ENCODE measurements at regions not wholly inside any gene's neighbourhood (a gene's known extent, or its start where the extent isn't known, plus 50 kb on each side); places are given as distances from the start of the nearest gene placed in this dataset.
"Not testable (repeated sequence)": the region's sequence is repeated elsewhere in the genome, so short reads cannot be mapped to it uniquely, and the experiment has no call there.

DNA sequence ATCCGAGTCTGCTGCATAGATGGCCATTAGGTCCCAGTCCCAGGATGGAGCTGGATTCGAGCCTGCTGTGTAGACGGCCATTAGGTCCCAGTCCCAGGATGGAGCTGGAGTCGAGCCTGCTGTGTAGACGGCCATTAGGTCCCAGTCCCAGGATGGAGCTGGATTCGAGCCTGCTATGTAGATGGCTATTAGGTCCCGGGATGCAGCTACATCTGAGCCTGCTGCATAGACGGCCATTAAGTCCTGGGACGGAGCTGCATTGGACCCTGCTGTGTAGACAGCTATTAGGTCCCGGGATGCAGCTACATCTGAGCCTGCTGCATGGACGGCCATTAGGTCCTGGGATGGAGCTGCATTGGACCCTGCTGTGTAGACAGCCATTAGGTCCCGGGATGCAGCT, 112.2 kb upstream of the PPP2R3B start:
- not testable (repeated sequence) for H3K4me3 ChIP-seq (ENCODE audit: low read depth in 1 of 3, low read length in 3 of 3); H3K27ac ChIP-seq (ENCODE audit: low read depth in 1 of 3, low read length in 2 of 3); H3K27me3 ChIP-seq (ENCODE audit: control insufficient read depth in 3 of 3, insufficient read depth in 3 of 3, low read length in 3 of 3); H3K9me3 ChIP-seq (ENCODE audit: control insufficient read depth in 2 of 2, insufficient read depth in 1 of 2, low read depth in 1 of 2, low read length in 1 of 2); FAIRE-seq; DNase-seq; H3K4me1 ChIP-seq (ENCODE audit: control insufficient read depth in 3 of 3, insufficient read depth in 2 of 3, low read depth in 1 of 3, low read length in 2 of 3); H3K36me3 ChIP-seq (ENCODE audit: control insufficient read depth in 3 of 3, insufficient read depth in 2 of 3, low read depth in 1 of 3, low read length in 3 of 3)
- WGBS, 3 donors: 70 to 78% (median 73%) methylated on average over 12 of the region's 12 CpGs

- no peaks in the 10 kb centered on the region for H3K4me1 ChIP-seq (ENCODE audit: control insufficient read depth in 3 of 3, insufficient read depth in 2 of 3, low read depth in 1 of 3, low read length in 2 of 3)
- DNase-seq: no peak
- no peaks in the 10 kb centered on the region for H3K36me3 ChIP-seq (ENCODE audit: control insufficient read depth in 3 of 3, insufficient read depth in 2 of 3, low read depth in 1 of 3, low read length in 3 of 3)
- H3K27ac ChIP-seq (ENCODE audit: low read depth in 1 of 3, low read length in 2 of 3): no peak overlapping the region
- FAIRE-seq: no peak
- peaks cover 0 to 3% of the 10 kb centered on the region in 2 donors for H3K9me3 ChIP-seq (ENCODE audit: control insufficient read depth in 2 of 2, insufficient read depth in 1 of 2, low read depth in 1 of 2, low read length in 1 of 2)
- peaks cover 0 to 9% (median 4%) of the 10 kb centered on the region in 3 donors for H3K27me3 ChIP-seq (ENCODE audit: control insufficient read depth in 3 of 3, insufficient read depth in 3 of 3, low read length in 3 of 3)
- no peak overlapping the region for H3K4me3 ChIP-seq (ENCODE audit: low read depth in 1 of 3, low read length in 3 of 3)
- 6 to 21% (median 14%) methylated on average over 21 of the region's 21 CpGs for WGBS, 3 donors
Observed at GRCh38 chrX:499870-500364, 113.2 kb upstream of the PPP2R3B start.

GRCh38 chrX:500481-501010, 113.8 kb upstream of the PPP2R3B start:
- H3K27me3 ChIP-seq (ENCODE audit: control insufficient read depth in 3 of 3, insufficient read depth in 3 of 3, low read length in 3 of 3): peaks cover 0 to 9% (median 4%) of the 10 kb centered on the region in 3 donors
- no peaks in the 10 kb centered on the region for H3K4me1 ChIP-seq (ENCODE audit: control insufficient read depth in 3 of 3, insufficient read depth in 2 of 3, low read depth in 1 of 3, low read length in 2 of 3)
- peaks cover 0 to 3% of the 10 kb centered on the region in 2 donors for H3K9me3 ChIP-seq (ENCODE audit: control insufficient read depth in 2 of 2, insufficient read depth in 1 of 2, low read depth in 1 of 2, low read length in 1 of 2)
- no peak overlapping the region for H3K4me3 ChIP-seq (ENCODE audit: low read depth in 1 of 3, low read length in 3 of 3)
- no peak overlapping the region for H3K27ac ChIP-seq (ENCODE audit: low read depth in 1 of 3, low read length in 2 of 3)
- DNase-seq (no peak), FAIRE-seq (no peak)
- WGBS, 3 donors: 73 to 84% (median 78%) methylated on average over 31 of the region's 31 CpGs
- H3K36me3 ChIP-seq (ENCODE audit: control insufficient read depth in 3 of 3, insufficient read depth in 2 of 3, low read depth in 1 of 3, low read length in 3 of 3): no peaks in the 10 kb centered on the region

DNA sequence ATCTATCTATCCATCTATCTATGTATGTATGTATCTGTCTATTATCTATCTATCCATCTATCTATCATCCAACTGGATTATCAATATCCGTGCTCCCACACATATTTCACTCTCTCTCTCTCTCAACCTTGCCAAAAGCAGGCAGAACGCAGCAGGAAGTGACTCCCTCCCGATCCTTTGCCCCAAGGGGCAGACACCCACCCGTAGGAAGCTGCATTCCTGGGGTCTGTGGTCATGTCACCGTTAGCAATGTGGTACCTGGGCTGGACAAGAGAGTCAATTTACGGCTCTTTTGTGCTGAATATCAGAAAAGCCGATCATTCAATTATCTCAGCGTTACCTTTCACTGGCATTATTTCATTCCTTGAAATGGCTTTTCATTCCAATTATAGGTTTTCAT, 119.6 kb upstream of the PPP2R3B start:
- H3K36me3 ChIP-seq (ENCODE audit: control insufficient read depth in 3 of 3, insufficient read depth in 2 of 3, low read depth in 1 of 3, low read length in 3 of 3): no peaks in the 10 kb centered on the region
- no peak overlapping the region for H3K27ac ChIP-seq (ENCODE audit: low read depth in 1 of 3, low read length in 2 of 3)
- DNase-seq: no peak
- H3K9me3 ChIP-seq (ENCODE audit: control insufficient read depth in 2 of 2, insufficient read depth in 1 of 2, low read depth in 1 of 2, low read length in 1 of 2): no peaks in the 10 kb centered on the region
- 54 to 62% (median 58%) methylated on average over 8 of the region's 8 CpGs for whole genome bisulfite sequencing, 3 donors
- H3K4me3 ChIP-seq (ENCODE audit: low read depth in 1 of 3, low read length in 3 of 3): no peak overlapping the region
- no peaks in the 10 kb centered on the region for H3K4me1 ChIP-seq (ENCODE audit: control insufficient read depth in 3 of 3, insufficient read depth in 2 of 3, low read depth in 1 of 3, low read length in 2 of 3)
- no peak for FAIRE-seq
- H3K27me3 ChIP-seq (ENCODE audit: control insufficient read depth in 3 of 3, insufficient read depth in 3 of 3, low read length in 3 of 3): no peaks in the 10 kb centered on the region

DNA sequence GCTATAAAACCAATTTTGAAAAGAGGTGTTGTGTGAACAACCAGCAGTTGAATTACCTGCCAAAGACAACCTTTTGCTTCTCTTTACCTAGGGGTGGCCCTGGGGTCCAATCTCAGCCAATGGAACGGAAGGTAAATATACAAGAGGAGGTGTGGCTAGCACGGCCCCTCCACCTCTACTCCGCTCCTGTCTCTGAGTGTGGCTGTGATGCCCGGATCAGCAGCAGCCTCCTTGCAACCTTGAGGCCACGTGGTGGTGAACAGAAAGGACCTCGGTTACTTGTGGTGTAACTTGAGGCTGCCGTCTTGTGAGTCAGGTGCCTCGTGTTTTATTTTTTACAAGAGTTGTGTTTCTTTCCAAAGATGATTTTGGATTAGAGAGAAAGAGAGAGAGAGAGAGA, 121.5 kb upstream of the PPP2R3B start:
- no peaks in the 10 kb centered on the region for H3K4me1 ChIP-seq (ENCODE audit: control insufficient read depth in 3 of 3, insufficient read depth in 2 of 3, low read depth in 1 of 3, low read length in 2 of 3)
- no peak for DNase-seq
- FAIRE-seq: no peak
- H3K4me3 ChIP-seq (ENCODE audit: low read depth in 1 of 3, low read length in 3 of 3): no peak overlapping the region
- H3K27ac ChIP-seq (ENCODE audit: low read depth in 1 of 3, low read length in 2 of 3): no peak overlapping the region
- 80 to 88% (median 83%) methylated on average over 8 of the region's 8 CpGs for WGBS, 3 donors
- H3K9me3 ChIP-seq (ENCODE audit: control insufficient read depth in 2 of 2, insufficient read depth in 1 of 2, low read depth in 1 of 2, low read length in 1 of 2): no peaks in the 10 kb centered on the region
- H3K27me3 ChIP-seq (ENCODE audit: control insufficient read depth in 3 of 3, insufficient read depth in 3 of 3, low read length in 3 of 3): no peaks in the 10 kb centered on the region
- H3K36me3 ChIP-seq (ENCODE audit: control insufficient read depth in 3 of 3, insufficient read depth in 2 of 3, low read depth in 1 of 3, low read length in 3 of 3): no peaks in the 10 kb centered on the region

DNA sequence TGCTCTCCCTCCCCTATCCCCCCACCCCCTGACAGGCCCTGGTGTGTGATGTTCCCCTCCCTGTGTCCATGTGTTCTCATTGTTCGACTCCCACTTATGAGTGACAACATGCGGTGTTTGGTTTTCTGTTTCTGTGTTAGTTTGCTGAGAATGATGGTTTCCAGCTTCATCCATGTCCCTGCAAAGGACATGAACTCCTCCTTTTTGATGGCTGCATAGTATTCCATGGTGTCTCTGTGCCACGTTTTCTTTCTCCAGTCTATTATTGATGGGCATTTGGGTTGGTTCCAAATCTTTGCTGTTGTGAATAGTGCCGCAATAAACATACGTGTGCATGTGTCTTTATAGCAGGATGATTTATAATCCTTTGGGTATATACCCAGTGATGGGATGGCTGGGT, 121.8 kb upstream of the SHOX start:
- H3K4me1 ChIP-seq (ENCODE audit: control insufficient read depth in 3 of 3, insufficient read depth in 2 of 3, low read depth in 1 of 3, low read length in 2 of 3); H3K4me3 ChIP-seq (ENCODE audit: low read depth in 1 of 3, low read length in 3 of 3); H3K9me3 ChIP-seq (ENCODE audit: control insufficient read depth in 2 of 2, insufficient read depth in 1 of 2, low read depth in 1 of 2, low read length in 1 of 2); FAIRE-seq; H3K27me3 ChIP-seq (ENCODE audit: control insufficient read depth in 3 of 3, insufficient read depth in 3 of 3, low read length in 3 of 3); DNase-seq; H3K36me3 ChIP-seq (ENCODE audit: control insufficient read depth in 3 of 3, insufficient read depth in 2 of 3, low read depth in 1 of 3, low read length in 3 of 3); H3K27ac ChIP-seq (ENCODE audit: low read depth in 1 of 3, low read length in 2 of 3): not testable (repeated sequence)
- 82 to 87% (median 82%) methylated on average over 5 of the region's 5 CpGs for WGBS, 3 donors

DNA sequence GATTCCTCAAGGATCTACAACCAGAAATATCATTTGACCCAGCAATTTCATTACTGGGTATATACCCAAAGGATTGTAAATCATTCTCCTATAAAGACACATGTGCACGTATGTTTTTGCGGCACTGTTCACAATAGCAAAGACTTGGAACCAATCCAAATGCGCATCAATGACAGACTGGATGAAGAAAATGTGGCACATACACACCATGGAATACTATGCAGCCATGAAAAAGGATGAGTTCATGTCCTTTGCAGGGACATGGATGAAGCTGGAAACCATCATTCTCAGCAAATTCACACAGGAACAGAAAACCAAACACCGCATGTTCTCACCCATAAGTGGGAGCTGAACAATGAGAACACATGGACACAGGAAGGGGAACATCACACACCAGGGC, 119.5 kb upstream of the SHOX start:
- DNase-seq; H3K36me3 ChIP-seq (ENCODE audit: control insufficient read depth in 3 of 3, insufficient read depth in 2 of 3, low read depth in 1 of 3, low read length in 3 of 3); H3K4me1 ChIP-seq (ENCODE audit: control insufficient read depth in 3 of 3, insufficient read depth in 2 of 3, low read depth in 1 of 3, low read length in 2 of 3); FAIRE-seq; H3K27ac ChIP-seq (ENCODE audit: low read depth in 1 of 3, low read length in 2 of 3); H3K27me3 ChIP-seq (ENCODE audit: control insufficient read depth in 3 of 3, insufficient read depth in 3 of 3, low read length in 3 of 3); H3K9me3 ChIP-seq (ENCODE audit: control insufficient read depth in 2 of 2, insufficient read depth in 1 of 2, low read depth in 1 of 2, low read length in 1 of 2); H3K4me3 ChIP-seq (ENCODE audit: low read depth in 1 of 3, low read length in 3 of 3): not testable (repeated sequence)
- WGBS, 3 donors: 95 to 97% (median 97%) methylated on average over 4 of the region's 4 CpGs

GRCh38 chrX:518319-518718, 112.3 kb upstream of the SHOX start:
- H3K4me3 ChIP-seq (ENCODE audit: low read depth in 1 of 3, low read length in 3 of 3): no peak overlapping the region
- no peaks in the 10 kb centered on the region for H3K36me3 ChIP-seq (ENCODE audit: control insufficient read depth in 3 of 3, insufficient read depth in 2 of 3, low read depth in 1 of 3, low read length in 3 of 3)
- H3K9me3 ChIP-seq (ENCODE audit: control insufficient read depth in 2 of 2, insufficient read depth in 1 of 2, low read depth in 1 of 2, low read length in 1 of 2): no peaks in the 10 kb centered on the region
- DNase-seq: no peak
- H3K27me3 ChIP-seq (ENCODE audit: control insufficient read depth in 3 of 3, insufficient read depth in 3 of 3, low read length in 3 of 3): no peaks in the 10 kb centered on the region
- H3K4me1 ChIP-seq (ENCODE audit: control insufficient read depth in 3 of 3, insufficient read depth in 2 of 3, low read depth in 1 of 3, low read length in 2 of 3): no peaks in the 10 kb centered on the region
- H3K27ac ChIP-seq (ENCODE audit: low read depth in 1 of 3, low read length in 2 of 3): no peak overlapping the region
- WGBS, 3 donors: 72 to 87% (median 80%) methylated on average over 12 of the region's 12 CpGs
- FAIRE-seq: no peak

DNA sequence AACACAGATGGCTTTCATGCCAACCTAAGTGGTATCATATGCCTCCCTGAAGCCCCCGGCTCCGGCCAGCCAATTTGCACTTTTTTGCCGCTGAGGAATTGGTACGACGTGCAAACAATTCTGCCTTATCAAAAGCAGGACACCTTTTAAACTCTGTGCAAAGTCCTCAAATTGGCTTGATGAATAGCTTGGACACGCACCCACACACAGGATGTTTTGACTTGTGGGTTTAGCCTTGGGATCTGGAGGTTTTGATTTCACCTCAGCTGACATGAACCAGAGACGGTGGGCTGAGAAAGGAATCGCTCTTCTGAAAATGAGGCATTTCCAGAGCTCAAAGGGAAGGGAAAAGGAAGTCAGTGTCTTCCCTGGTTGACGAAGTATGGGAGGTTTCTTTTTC, 110.8 kb upstream of the SHOX start:
- Histone ChIP-seq H3K4me1 (ENCODE audit: control insufficient read depth in 3 of 3, insufficient read depth in 2 of 3, low read depth in 1 of 3, low read length in 2 of 3) (no peaks in the 10 kb centered on the region), H3K9me3 (ENCODE audit: control insufficient read depth in 2 of 2, insufficient read depth in 1 of 2, low read depth in 1 of 2, low read length in 1 of 2) (peaks cover 0 to 3% of the 10 kb centered on the region in 2 donors), H3K27me3 (ENCODE audit: control insufficient read depth in 3 of 3, insufficient read depth in 3 of 3, low read length in 3 of 3) (no peaks in the 10 kb centered on the region), H3K36me3 (ENCODE audit: control insufficient read depth in 3 of 3, insufficient read depth in 2 of 3, low read depth in 1 of 3, low read length in 3 of 3) (no peaks in the 10 kb centered on the region), H3K4me3 (ENCODE audit: low read depth in 1 of 3, low read length in 3 of 3) (no peak overlapping the region), H3K27ac (ENCODE audit: low read depth in 1 of 3, low read length in 2 of 3) (no peak overlapping the region)
- 28 to 63% (median 53%) methylated on average over 9 of the region's 9 CpGs for whole genome bisulfite sequencing, 3 donors
- DNase-seq (no peak), FAIRE-seq (no peak)
